PC-9 (cell line): ENCODE measurements at regions not wholly inside any gene's neighbourhood (a gene's known extent, or its start where the extent isn't known, plus 50 kb on each side); places are given as distances from the start of the nearest gene placed in this dataset.

Experiments
- BruUV-seq: library from RNA; stranded (reverse); fragments of 400-500 nt; replicated peaks from 2 replicates; lab custom pipeline; 2021; lab: Mats Ljungman, UMichigan
- CTCF ChIA-PET: fragments of 300-600 bp; sonication (Branson Sonifier 250); formaldehyde crosslinking; loops from one replicate; lab custom pipeline; 2022; ENCODE audit warnings: antibody characterized with exemption; lab: Charles Lee
- POLR2A ChIA-PET: fragments of 300-600 bp; sonication (Branson Sonifier 250); formaldehyde crosslinking; loops from one replicate; lab custom pipeline; 2022; ENCODE audit warnings: antibody characterized with exemption; ENCODE audit not compliant: unreplicated experiment; lab: Charles Lee
- DNase-seq, 2 experiments: peaks; one replicate each; pipeline versions ENCODE4 v3.0.0 to v3.0.0-alpha.2; 2015 to 2022; ENCODE audit warnings: mixed read lengths in 1 of 2
- H2AFZ ChIP-seq: fragments of 200-600 bp; sonication (generic); 2 replicates; pipeline ENCODE4 v1.8.1; 2017; ENCODE audit warnings: antibody characterized with exemption
- H3F3A ChIP-seq: fragments of 200-600 bp; sonication (generic); 2 replicates; pipeline ENCODE4 v1.8.1; 2017; ENCODE audit warnings: antibody characterized with exemption, mild to moderate bottlenecking, low read depth; ENCODE audit not compliant: insufficient read depth
- H3K27ac ChIP-seq: fragments of 200-600 bp; sonication (generic); 2 replicates; pipeline ENCODE4 v1.6.1; 2016; ENCODE audit warnings: mixed run types
- H3K27me3 ChIP-seq: fragments of 200-600 bp; sonication (generic); 2 replicates; pipeline ENCODE4 v1.6.1; 2016; ENCODE audit warnings: low read depth, mixed run types; ENCODE audit not compliant: insufficient read depth
- H3K36me3 ChIP-seq: fragments of 200-600 bp; sonication (generic); 2 replicates; pipeline ENCODE4 v1.6.1; 2016; ENCODE audit warnings: low read depth, mixed run types
- H3K4me1 ChIP-seq: fragments of 200-600 bp; sonication (generic); replicated peaks from 2 replicates; pipeline ENCODE4 v1.6.1; 2016; ENCODE audit warnings: mixed run types; ENCODE audit not compliant: insufficient read depth
- H3K4me2 ChIP-seq: fragments of 200-600 bp; sonication (generic); 2 replicates; pipeline ENCODE4 v1.6.1; 2017; ENCODE audit warnings: mixed run types
- H3K4me3 ChIP-seq: fragments of 200-600 bp; sonication (generic); 2 replicates; pipeline ENCODE4 v1.6.1; 2016; ENCODE audit warnings: mixed run types
- H3K79me2 ChIP-seq: fragments of 200-600 bp; sonication (generic); 2 replicates; pipeline ENCODE4 v1.6.1; 2017; ENCODE audit warnings: low read depth, mixed run types
- H3K9me2 ChIP-seq: fragments of 200-600 bp; sonication (generic); 2 replicates; pipeline ENCODE4 v1.8.1; 2017; ENCODE audit warnings: mild to moderate bottlenecking; ENCODE audit not compliant: insufficient read depth
- H3K9me3 ChIP-seq: fragments of 200-600 bp; sonication (generic); 2 replicates; pipeline ENCODE4 v1.8.1; 2016; ENCODE audit warnings: low read depth; ENCODE audit not compliant: insufficient read depth
- H4K20me1 ChIP-seq: fragments of 200-600 bp; sonication (generic); 2 replicates; pipeline ENCODE4 v1.8.1; 2017; ENCODE audit not compliant: insufficient read depth
- CTCF ChIP-seq: fragments of 200-600 bp; sonication (generic); conservative IDR thresholded peaks from 2 replicates; pipeline ENCODE4 v1.6.1; 2017; ENCODE audit warnings: mixed run types, antibody characterized with exemption, mild to moderate bottlenecking, moderate library complexity
- EZH2 ChIP-seq: fragments of 200-600 bp; sonication (generic); IDR thresholded peaks from 2 replicates; pipeline ENCODE4 v1.8.0; 2017; ENCODE audit warnings: antibody characterized with exemption, low read depth
- intact Hi-C: fragments of 100-400 bp; cut with micrococcal nuclease; formaldehyde crosslinking; loops from one replicate; pipeline ENCODE4 v1.10.0; 2022; ENCODE audit not compliant: unreplicated experiment

GRCh38 chr7:35495844-35496243 is 199.1 kb downstream of the HERPUD2 start:
- TF ChIP-seq EZH2 = no peak
- no peak for TF ChIP-seq CTCF
- Histone ChIP-seq H3K4me1 (no peaks in the 10 kb centered on the region), H3K9me2 (no peaks in the 10 kb centered on the region), H3K4me2 (no peak overlapping the region), H3F3A (no peaks in the 10 kb centered on the region), H3K27ac (no peak overlapping the region), H3K9me3 (no peaks in the 10 kb centered on the region), H2AFZ (no peak overlapping the region), H3K27me3 (peaks cover 8% of the 10 kb centered on the region; the same call in 1 of the 2 replicates), H3K36me3 (no peaks in the 10 kb centered on the region), H3K79me2 (no peaks in the 10 kb centered on the region), H3K4me3 (no peak overlapping the region), H4K20me1 (no peaks in the 10 kb centered on the region)
- POLR2A ChIA-PET = no interaction called here
- no TSS peak for BruUV-seq
- no peak for DNase-seq
- intact Hi-C loops = no loop called here
- CTCF ChIA-PET = no interaction called here

GRCh38 chr7:35495377-35495776 is 199.6 kb downstream of the HERPUD2 start:
- Histone ChIP-seq H3K36me3 (no peaks in the 10 kb centered on the region), H2AFZ (no peak overlapping the region), H3K4me2 (no peak overlapping the region), H3K4me1 (no peaks in the 10 kb centered on the region), H3F3A (no peaks in the 10 kb centered on the region), H4K20me1 (no peaks in the 10 kb centered on the region), H3K4me3 (no peak overlapping the region), H3K9me2 (no peaks in the 10 kb centered on the region), H3K27me3 (peaks cover 8% of the 10 kb centered on the region; the same call in 1 of the 2 replicates), H3K9me3 (no peaks in the 10 kb centered on the region), H3K79me2 (no peaks in the 10 kb centered on the region), H3K27ac (no peak overlapping the region)
- POLR2A ChIA-PET = no interaction called here
- intact Hi-C loops = no loop called here
- DNase-seq = no peak
- no TSS peak for BruUV-seq
- TF ChIP-seq CTCF (no peak), EZH2 (no peak)
- CTCF ChIA-PET = no interaction called here

GRCh38 chr7:35494407-35494806 is 200.5 kb downstream of the HERPUD2 start:
- H3K4me2 ChIP-seq = no peak overlapping the region
- H3K27me3 ChIP-seq = peaks cover 8% of the 10 kb centered on the region; the same call in 1 of the 2 replicates

More at GRCh38 chr7:35494407-35494806, 200.5 kb downstream of the HERPUD2 start:
- CTCF ChIA-PET = no interaction called here
- H3K27ac ChIP-seq = no peak overlapping the region
- H3K9me2 ChIP-seq = no peaks in the 10 kb centered on the region
- H3K9me3 ChIP-seq = no peaks in the 10 kb centered on the region
- no peak for DNase-seq
- H3K4me3 ChIP-seq = no peak overlapping the region
- POLR2A ChIA-PET = no interaction called here
- H3F3A ChIP-seq = no peaks in the 10 kb centered on the region
- intact Hi-C loops = no loop called here
- no peak overlapping the region for H2AFZ ChIP-seq
- BruUV-seq = no TSS peak
- no peaks in the 10 kb centered on the region for H4K20me1 ChIP-seq
- no peaks in the 10 kb centered on the region for H3K4me1 ChIP-seq
- H3K36me3 ChIP-seq = no peaks in the 10 kb centered on the region
- TF ChIP-seq EZH2 (no peak), CTCF (no peak)
- no peaks in the 10 kb centered on the region for H3K79me2 ChIP-seq
